CD4-positive, alpha-beta T cell treated with Interferon gamma for 1 hour (primary cell): ENCODE measurements at regions not wholly inside any gene's neighbourhood (a gene's known extent, or its start where the extent isn't known, plus 50 kb on each side); places are given as distances from the start of the nearest gene placed in this dataset.

Experiments
- DNase-seq: peaks from one replicate; pipeline ENCODE4 v3.0.0-alpha.2; 2020

- DNase-seq: no peak
Observed at GRCh38 chr20:40770564-40771307, 81.7 kb upstream of the MAFB start.

- DNase-seq: no peak
Observed at GRCh38 chr20:40771308-40771610, 82.2 kb upstream of the MAFB start.

DNA sequence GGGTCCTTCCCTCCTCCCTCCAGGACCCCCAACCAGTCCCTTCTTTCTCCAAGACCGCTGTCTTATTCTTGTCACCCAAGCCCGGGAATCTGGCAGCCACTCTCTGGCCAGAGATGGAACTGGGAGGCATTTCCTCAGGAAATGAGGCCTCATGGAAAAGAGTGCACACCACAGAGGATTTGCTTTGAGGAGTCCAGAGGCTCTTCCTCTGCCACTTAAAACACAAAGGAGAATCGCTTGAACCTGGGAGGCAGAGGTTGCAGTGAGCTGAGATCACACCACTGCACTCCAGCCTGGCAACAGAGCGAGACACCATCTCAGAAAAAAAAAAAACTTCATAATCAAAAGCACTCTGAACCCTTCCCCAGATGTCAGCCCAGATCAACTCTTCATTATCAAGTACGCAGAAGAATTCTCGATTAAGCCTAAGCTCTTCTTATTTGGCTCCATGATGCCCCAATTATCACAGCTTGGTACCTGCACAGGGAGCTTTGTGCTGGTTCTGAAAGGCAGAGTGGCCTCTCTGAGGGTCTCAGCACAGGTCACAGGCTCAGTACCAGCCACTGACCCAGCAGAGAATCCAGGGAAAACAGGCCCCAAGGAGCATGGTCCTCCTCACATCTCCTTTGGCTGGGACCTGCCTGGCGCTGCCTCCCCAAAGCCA is 82.9 kb upstream of the MAFB start:
- DNase-seq: no peak

DNA sequence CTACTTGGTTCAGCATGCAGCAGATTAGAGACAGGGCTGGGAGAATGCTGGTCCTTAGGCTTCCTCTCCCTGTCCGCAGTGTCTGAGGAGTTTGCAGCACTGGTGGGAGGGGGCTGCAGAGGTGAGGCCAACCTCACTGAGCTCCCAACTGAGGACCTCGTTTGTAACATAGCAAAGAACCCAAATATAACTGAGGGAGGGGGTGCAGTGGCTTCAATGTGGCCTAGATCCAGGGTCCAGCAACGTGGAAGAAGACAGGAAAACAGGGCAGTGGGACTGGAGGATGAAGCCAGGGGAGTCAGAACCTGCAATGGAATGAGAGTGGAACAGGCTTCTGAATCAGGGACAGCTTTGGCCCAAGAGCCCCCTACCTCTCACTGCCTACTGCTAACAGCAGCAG is 84.3 kb upstream of the MAFB start:
- DNase-seq: no peak

DNA sequence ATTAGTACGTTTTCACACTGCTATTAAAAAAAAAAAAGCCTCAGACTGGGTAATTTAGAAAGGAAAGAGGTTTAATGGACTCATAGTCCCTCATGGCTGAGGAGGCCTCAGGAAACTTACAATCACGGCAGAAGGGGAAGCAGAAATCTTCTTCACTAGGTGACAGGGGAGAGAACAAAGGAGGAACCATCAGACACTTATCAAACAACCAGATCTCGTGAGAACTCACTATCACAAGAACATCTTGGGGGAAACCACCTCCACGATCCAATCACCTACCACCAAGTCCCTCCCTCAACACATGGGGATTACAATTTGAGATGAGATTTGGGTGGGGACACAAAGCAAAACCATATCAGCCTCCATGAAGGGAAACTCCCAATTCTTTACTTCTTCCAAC is 85.2 kb upstream of the MAFB start:
- DNase-seq: no peak

GRCh38 chr20:40775561-40776146 is 86.6 kb upstream of the MAFB start:
- no peak for DNase-seq

GRCh38 chr20:40776466-40777457 is 87.7 kb upstream of the MAFB start:
- DNase-seq: no peak

DNA sequence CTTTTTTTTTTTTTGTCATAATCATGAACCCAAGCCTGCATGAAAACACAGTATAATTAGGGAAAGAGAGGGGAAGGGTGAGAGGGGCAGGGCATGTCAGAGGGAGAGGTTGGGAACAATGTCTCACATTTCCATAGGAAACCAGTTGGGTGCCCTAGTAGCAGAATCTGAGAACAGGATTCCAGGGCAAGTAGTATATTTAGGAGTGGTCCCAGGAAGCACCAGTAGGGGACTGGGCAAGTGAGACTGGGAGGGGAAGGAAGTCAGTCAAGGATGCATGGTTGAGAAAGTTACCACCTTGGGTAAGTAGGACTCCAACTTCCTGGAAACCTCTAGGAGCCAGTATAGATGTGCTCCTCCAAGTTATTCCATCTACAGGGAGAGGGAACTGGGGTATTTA is 88.6 kb upstream of the MAFB start:
- no peak for DNase-seq

GRCh38 chr20:40778894-40779496 is 90.0 kb upstream of the MAFB start:
- no peak for DNase-seq

- no peak for DNase-seq
Observed at GRCh38 chr20:40781327-40782042, 92.4 kb upstream of the MAFB start.

DNA sequence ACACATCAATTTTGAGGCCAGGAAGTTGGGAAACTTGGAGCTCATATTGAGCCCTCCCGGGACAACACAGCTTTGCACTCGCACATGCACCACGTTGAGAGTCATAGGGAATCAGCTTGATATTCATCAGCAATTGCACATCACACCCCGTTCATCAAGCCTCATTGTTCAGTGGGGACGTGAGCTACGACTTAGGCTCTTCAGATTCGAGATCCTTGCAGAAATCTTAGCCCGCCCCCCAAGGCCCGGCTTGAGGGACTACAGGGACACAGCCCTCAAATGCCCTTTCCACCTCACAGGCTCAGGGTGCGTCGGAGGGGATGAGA is 93.0 kb upstream of the MAFB start:
- no peak for DNase-seq

DNA sequence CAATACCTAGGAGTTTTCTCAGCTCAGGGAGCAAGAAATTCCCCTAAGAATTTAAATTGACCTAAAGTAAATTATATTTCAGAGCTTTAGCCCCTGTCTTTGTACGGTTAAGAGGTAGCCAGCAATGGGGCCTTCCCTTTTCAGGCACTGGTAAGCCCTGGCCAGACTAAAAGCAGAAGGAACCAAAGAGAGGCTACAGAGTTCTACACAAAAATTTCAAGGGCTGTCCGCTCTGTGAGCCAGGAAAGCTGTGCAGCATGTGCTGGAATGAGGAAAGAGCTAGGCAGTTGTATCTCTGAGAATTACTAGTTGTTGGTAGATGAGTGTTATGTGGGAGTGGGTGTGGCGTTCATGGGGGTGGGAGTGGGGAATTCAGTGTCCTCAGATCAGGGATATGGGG is 96.3 kb upstream of the MAFB start:
- DNase-seq: no peak

- DNase-seq: no peak
Observed at GRCh38 chr20:40786336-40786735, 97.3 kb upstream of the MAFB start.

DNA sequence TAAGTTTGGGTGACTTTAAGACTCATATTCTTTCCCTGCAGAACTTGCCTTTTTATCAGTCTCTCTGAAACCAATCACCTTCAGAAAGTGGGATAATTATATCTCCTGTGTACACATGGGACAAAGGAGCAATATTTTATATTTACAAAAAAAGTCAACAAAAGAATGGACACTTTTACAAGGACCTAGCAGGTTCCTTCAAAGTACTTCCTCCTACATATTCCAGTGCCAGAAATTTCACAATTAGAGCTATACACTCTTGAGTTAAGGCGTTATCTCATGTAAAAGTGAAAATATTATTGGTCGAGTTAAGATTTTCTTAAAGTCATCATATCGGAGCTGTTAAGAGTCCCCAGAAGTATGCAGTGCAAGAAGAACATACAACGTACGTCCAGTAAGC is 98.9 kb upstream of the MAFB start:
- no peak for DNase-seq

- no peak for DNase-seq
Observed at GRCh38 chr20:40797425-40797824, 108.4 kb upstream of the MAFB start.

- DNase-seq: no peak
Observed at GRCh38 chr20:40798066-40798465, 109.0 kb upstream of the MAFB start.

DNA sequence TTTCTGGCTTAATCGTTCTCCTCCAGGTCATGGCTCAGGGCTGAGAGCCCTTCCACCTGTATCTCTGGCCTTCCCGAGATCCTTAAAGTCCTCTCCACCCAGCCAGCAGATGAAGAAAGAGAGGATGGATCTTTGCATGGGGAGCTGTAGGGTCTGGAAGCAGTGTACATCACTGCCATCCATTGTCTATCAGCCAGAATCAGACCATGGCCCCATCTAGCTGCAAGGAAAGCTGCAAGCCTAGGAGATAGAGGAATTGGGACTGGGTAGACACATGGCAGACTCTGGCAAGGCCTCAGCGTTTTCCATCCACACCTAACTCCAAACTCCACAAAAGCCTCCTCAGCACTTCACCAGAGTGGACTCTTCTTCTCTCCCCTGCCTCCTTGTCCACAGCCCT is 113.8 kb upstream of the MAFB start:
- no peak for DNase-seq

- no peak for DNase-seq
Observed at GRCh38 chr20:40803381-40803780, 114.3 kb upstream of the MAFB start.

DNA sequence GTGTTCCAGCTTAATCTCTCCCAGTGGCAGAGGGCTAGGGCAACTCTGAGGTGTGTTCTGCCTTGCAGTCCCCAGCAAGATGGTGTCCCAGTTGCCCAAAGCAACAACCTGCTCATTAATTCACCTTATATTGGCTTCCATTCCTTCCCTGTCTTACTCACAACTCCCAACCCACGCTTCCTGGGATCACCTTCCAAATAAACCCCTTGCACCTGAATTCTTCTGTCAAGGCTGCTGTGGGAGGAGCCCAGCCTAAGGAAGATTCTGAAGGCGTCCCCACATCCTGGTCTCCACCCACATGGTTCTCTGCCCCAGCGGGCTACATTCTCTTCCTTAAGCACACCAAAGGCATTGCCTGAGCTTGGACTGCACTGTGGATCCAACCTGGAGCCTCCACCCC is 116.6 kb upstream of the MAFB start:
- DNase-seq: no peak

DNA sequence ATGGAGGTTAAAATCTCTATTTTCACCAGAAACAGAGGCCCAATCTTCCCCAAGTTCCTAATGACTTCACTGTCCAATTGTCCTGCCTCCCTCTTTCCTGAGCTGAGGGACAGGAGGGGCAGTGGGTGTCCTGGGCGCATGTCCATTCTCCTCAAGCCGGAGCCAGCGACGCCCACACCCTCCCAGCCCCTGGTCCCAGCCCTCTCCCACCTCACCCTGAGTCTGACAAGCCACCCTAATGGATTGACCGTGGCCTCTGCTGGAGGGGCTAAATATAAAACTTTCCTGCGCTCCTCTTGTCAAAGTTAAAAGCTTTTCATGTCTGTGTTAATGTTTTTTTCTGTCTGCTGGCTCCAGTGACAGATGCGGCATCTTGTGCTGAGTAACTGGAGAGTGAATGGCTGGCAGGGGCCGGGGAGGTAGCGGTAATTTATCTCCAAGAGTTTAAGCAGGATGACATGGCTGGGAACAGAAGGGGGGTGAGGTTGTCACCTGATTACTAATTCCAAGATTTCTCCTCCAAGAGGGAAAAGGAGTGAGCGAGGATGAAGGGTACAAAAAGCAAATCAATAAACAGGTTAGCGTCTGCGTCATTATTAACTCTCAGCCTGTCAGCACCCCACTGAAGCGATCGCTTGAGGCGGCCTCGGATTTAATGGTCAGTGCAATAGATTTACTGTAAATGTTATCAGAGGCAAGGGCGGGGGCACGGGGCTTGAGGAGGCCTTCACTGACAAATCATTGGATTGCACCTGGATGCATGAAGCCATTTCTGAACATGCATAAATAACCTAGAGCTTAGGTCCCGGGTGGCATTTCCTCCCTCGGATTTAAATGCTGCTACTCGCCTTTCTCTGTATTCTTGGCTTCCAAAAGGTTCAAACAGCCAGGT is 118.1 kb upstream of the MAFB start:
- no peak for DNase-seq

- DNase-seq: no peak
Observed at GRCh38 chr20:40807821-40808170, 118.8 kb upstream of the MAFB start.

DNA sequence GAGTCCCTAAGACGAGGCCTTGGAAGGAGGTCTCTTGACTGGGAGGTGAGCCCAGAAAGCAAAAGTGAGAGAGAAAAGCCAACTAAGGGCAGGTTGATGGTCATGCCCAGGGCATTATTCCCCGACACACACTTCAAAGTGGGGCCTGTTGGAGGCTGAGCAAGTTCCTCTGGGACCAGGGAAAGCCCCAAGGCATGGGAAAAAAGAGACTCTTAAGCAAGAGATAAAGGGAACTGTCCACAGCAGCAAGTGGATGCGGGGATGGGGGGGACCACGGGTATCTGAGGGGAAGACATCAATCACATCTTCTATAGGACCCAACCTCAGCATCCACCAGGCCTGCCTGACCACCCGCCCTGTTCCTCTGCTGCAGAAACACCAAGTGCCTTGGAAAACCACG is 119.9 kb upstream of the MAFB start:
- DNase-seq: no peak
